ENCODE measurements at regions not wholly inside any gene's neighbourhood (a gene's known extent, or its start where the extent isn't known, plus 50 kb on each side); places are given as distances from the start of the nearest gene placed in this dataset.
A peak's percentile ranks its signal among the peaks of the same experiment; 100 is the strongest.

DNA sequence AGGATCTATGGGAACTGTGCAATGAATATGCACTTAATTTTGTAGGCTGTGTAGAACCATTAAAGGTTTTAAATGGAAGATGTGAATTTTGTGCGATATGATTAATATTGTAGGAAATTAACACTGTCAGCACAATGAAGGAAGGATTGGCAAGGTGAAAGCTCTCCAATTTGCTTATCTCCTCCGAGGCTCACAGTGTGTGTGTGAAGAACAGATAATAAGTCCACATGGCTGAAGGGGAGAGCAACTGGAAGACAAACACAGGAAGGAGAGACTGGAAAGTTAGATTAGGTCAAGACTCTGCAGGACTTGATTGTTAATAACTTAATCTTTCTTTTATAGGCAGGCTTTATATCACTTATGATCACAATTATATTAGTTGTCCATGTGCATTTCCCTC is 269.7 kb upstream of the VRK2 start:
- H4K5ac ChIP-seq (ENCODE audit: insufficient read length, low read depth, low read length), result no peak overlapping the region
- no peak overlapping the region for H2BK20ac ChIP-seq (ENCODE audit: low read length)
- 91 to 100% methylated on average over 1 to 2 of the region's 2 CpGs for WGBS, 2 experiments (ENCODE audit: extremely low coverage in 1 of 2, insufficient coverage in 1 of 2, insufficient read length in 1 of 2, insufficient replicate concordance in 2 of 2, low coverage in 1 of 2, low lambda C conversion rate in 2 of 2, missing lambda C conversion rate in 1 of 2)
- TF ChIP-seq, protein P1, sequence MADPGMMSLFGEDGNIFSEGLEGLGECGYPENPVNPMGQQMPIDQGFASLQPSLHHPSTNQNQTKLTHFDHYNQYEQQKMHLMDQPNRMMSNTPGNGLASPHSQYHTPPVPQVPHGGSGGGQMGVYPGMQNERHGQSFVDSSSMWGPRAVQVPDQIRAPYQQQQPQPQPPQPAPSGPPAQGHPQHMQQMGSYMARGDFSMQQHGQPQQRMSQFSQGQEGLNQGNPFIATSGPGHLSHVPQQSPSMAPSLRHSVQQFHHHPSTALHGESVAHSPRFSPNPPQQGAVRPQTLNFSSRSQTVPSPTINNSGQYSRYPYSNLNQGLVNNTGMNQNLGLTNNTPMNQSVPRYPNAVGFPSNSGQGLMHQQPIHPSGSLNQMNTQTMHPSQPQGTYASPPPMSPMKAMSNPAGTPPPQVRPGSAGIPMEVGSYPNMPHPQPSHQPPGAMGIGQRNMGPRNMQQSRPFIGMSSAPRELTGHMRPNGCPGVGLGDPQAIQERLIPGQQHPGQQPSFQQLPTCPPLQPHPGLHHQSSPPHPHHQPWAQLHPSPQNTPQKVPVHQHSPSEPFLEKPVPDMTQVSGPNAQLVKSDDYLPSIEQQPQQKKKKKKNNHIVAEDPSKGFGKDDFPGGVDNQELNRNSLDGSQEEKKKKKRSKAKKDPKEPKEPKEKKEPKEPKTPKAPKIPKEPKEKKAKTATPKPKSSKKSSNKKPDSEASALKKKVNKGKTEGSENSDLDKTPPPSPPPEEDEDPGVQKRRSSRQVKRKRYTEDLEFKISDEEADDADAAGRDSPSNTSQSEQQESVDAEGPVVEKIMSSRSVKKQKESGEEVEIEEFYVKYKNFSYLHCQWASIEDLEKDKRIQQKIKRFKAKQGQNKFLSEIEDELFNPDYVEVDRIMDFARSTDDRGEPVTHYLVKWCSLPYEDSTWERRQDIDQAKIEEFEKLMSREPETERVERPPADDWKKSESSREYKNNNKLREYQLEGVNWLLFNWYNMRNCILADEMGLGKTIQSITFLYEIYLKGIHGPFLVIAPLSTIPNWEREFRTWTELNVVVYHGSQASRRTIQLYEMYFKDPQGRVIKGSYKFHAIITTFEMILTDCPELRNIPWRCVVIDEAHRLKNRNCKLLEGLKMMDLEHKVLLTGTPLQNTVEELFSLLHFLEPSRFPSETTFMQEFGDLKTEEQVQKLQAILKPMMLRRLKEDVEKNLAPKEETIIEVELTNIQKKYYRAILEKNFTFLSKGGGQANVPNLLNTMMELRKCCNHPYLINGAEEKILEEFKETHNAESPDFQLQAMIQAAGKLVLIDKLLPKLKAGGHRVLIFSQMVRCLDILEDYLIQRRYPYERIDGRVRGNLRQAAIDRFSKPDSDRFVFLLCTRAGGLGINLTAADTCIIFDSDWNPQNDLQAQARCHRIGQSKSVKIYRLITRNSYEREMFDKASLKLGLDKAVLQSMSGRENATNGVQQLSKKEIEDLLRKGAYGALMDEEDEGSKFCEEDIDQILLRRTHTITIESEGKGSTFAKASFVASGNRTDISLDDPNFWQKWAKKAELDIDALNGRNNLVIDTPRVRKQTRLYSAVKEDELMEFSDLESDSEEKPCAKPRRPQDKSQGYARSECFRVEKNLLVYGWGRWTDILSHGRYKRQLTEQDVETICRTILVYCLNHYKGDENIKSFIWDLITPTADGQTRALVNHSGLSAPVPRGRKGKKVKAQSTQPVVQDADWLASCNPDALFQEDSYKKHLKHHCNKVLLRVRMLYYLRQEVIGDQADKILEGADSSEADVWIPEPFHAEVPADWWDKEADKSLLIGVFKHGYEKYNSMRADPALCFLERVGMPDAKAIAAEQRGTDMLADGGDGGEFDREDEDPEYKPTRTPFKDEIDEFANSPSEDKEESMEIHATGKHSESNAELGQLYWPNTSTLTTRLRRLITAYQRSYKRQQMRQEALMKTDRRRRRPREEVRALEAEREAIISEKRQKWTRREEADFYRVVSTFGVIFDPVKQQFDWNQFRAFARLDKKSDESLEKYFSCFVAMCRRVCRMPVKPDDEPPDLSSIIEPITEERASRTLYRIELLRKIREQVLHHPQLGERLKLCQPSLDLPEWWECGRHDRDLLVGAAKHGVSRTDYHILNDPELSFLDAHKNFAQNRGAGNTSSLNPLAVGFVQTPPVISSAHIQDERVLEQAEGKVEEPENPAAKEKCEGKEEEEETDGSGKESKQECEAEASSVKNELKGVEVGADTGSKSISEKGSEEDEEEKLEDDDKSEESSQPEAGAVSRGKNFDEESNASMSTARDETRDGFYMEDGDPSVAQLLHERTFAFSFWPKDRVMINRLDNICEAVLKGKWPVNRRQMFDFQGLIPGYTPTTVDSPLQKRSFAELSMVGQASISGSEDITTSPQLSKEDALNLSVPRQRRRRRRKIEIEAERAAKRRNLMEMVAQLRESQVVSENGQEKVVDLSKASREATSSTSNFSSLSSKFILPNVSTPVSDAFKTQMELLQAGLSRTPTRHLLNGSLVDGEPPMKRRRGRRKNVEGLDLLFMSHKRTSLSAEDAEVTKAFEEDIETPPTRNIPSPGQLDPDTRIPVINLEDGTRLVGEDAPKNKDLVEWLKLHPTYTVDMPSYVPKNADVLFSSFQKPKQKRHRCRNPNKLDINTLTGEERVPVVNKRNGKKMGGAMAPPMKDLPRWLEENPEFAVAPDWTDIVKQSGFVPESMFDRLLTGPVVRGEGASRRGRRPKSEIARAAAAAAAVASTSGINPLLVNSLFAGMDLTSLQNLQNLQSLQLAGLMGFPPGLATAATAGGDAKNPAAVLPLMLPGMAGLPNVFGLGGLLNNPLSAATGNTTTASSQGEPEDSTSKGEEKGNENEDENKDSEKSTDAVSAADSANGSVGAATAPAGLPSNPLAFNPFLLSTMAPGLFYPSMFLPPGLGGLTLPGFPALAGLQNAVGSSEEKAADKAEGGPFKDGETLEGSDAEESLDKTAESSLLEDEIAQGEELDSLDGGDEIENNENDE (IDR thresholded peaks at IDR 0.05; ENCODE audit: insufficient replicate concordance, low read length), result no peak

More for the DNA sequence above, 269.7 kb upstream of the VRK2 start:
- H3K9ac ChIP-seq (replicated peaks in 1 of 4; ENCODE audit: extremely low read depth in 1 of 4, low read depth in 3 of 4, low read length in 3 of 4), result no peak overlapping the region
- no peaks in the 10 kb centered on the region for H3K79me1 ChIP-seq (ENCODE audit: low read depth, low read length)
- no peaks in the 10 kb centered on the region; the same call in 1 of the 2 replicates for H3K23me2 ChIP-seq (ENCODE audit: low read depth, low read length)
- no peak overlapping the region for H3K4me2 ChIP-seq (ENCODE audit: insufficient read depth in 1 of 2, low read depth in 2 of 2, low read length in 2 of 2)
- no peak overlapping the region for H3K27ac ChIP-seq (ENCODE audit: low read depth, low read length)
- no peak overlapping the region for H2BK120ac ChIP-seq (replicated peaks; ENCODE audit: low read depth, low read length)
- no peak overlapping the region for H3K14ac ChIP-seq (ENCODE audit: insufficient read length)
- POLR2A ChIA-PET (ENCODE audit: partially characterized antibody), result no interaction called here
- H4K20me1 ChIP-seq (replicated peaks in 1 of 2; ENCODE audit: control insufficient read depth in 1 of 2, insufficient read depth in 2 of 2, low read length in 2 of 2), result no peaks in the 10 kb centered on the region
- H3K36me3 ChIP-seq (ENCODE audit: control insufficient read depth in 2 of 4, insufficient read depth in 4 of 4, low read length in 3 of 4), result no peaks in the 10 kb centered on the region
- FAIRE-seq, result no peak
- no peak overlapping the region for H4K91ac ChIP-seq (replicated peaks; ENCODE audit: insufficient read length, low read length)
- no peak overlapping the region for H3K4me3 ChIP-seq (ENCODE audit: extremely low read depth in 1 of 4, insufficient read depth in 2 of 4, low read depth in 3 of 4, low read length in 4 of 4)
- H2AK5ac ChIP-seq (ENCODE audit: low read depth, low read length), result no peak overlapping the region
- no peak for DNase-seq (ENCODE audit: low read depth in 1 of 2, low spot score in 2 of 2)
- no peak overlapping the region for H3K18ac ChIP-seq (ENCODE audit: extremely low read depth, low read length)
- no peaks in the 10 kb centered on the region for H3K79me2 ChIP-seq (ENCODE audit: control insufficient read depth in 1 of 2, insufficient read depth in 2 of 2, low read length in 2 of 2)
- no peaks in the 10 kb centered on the region for H3K4me1 ChIP-seq (replicated peaks in 1 of 4; ENCODE audit: control insufficient read depth in 3 of 4, insufficient read depth in 4 of 4, low read length in 3 of 4)
- no peaks in the 10 kb centered on the region for H3K9me3 ChIP-seq (ENCODE audit: insufficient read depth in 2 of 2, low read depth in 1 of 2, low read length in 1 of 2)
- H4K8ac ChIP-seq (ENCODE audit: extremely low read depth, insufficient read depth, low read length), result no peak overlapping the region
- H3K27me3 ChIP-seq (replicated peaks in 1 of 4; ENCODE audit: control insufficient read depth in 3 of 4, extremely low read depth in 1 of 4, insufficient read depth in 3 of 4, low read length in 3 of 4), result no peaks in the 10 kb centered on the region; a peak in 1 of 7 replicates
- CTCF ChIA-PET (ENCODE audit: partially characterized antibody), result no interaction called here
- no peak overlapping the region for H3K23ac ChIP-seq (ENCODE audit: insufficient read length)
- H2BK5ac ChIP-seq (ENCODE audit: low read depth, low read length), result no peak overlapping the region
- no peak overlapping the region for H2BK12ac ChIP-seq (ENCODE audit: low read depth, low read length)
- H3K56ac ChIP-seq (replicated peaks; ENCODE audit: insufficient read length, low read depth, low read length), result no peak overlapping the region
- no peak overlapping the region for H2BK15ac ChIP-seq (ENCODE audit: low read length)
- no peak overlapping the region for H3K4ac ChIP-seq (replicated peaks; ENCODE audit: insufficient read length, low read depth, low read length)
- 0 out of 2 replicates have a peak overlapping the region, but pooled peaks have one; percentile 19 for H2AFZ ChIP-seq (ENCODE audit: low read length)

Measured in H1 (cell line).